ENCODE measurements at regions not wholly inside any gene's neighbourhood (a gene's known extent, or its start where the extent isn't known, plus 50 kb on each side); places are given as distances from the start of the nearest gene placed in this dataset.

GRCh38 chr3:76134166-76134565, 348.8 kb upstream of the ZNF717 start:
- H4K8ac ChIP-seq (ENCODE audit: extremely low read depth, insufficient read depth, low read length), result no peak overlapping the region
- no peaks in the 10 kb centered on the region for H3K27me3 ChIP-seq (replicated peaks in 1 of 4; ENCODE audit: control insufficient read depth in 3 of 4, extremely low read depth in 1 of 4, insufficient read depth in 3 of 4, low read length in 3 of 4)
- no peak for DNase-seq (ENCODE audit: low read depth in 1 of 2, low spot score in 2 of 2)
- H3K79me1 ChIP-seq (ENCODE audit: low read depth, low read length), result no peaks in the 10 kb centered on the region
- H3K4me3 ChIP-seq (ENCODE audit: extremely low read depth in 1 of 4, insufficient read depth in 2 of 4, low read depth in 3 of 4, low read length in 4 of 4), result no peak overlapping the region
- no peaks in the 10 kb centered on the region for H3K79me2 ChIP-seq (ENCODE audit: control insufficient read depth in 1 of 2, insufficient read depth in 2 of 2, low read length in 2 of 2)
- TF ChIP-seq SRF (IDR thresholded peaks at IDR 0.05; ENCODE audit: low read depth, low read length), result no peak
- no peak for TF ChIP-seq POU5F1 (IDR thresholded peaks at IDR 0.05; ENCODE audit: low read depth, low read length)
- TF ChIP-seq GABPA (IDR thresholded peaks at IDR 0.05; ENCODE audit: borderline replicate concordance, insufficient read depth, low read length), result no peak
- no peak for TF ChIP-seq RBBP5 (IDR thresholded peaks at IDR 0.05; ENCODE audit: borderline replicate concordance, low read depth, low read length)
- TF ChIP-seq YY1 (IDR thresholded peaks at IDR 0.05; ENCODE audit: low read depth, low read length), result no peak
- TF ChIP-seq TBP (IDR thresholded peaks at IDR 0.05; ENCODE audit: low read depth, low read length), result no peak
- TF ChIP-seq SAP30 (IDR thresholded peaks at IDR 0.05; ENCODE audit: insufficient read depth, insufficient replicate concordance, low read length), result no peak
- no peak for TF ChIP-seq KDM5A (IDR thresholded peaks at IDR 0.05; ENCODE audit: low read length)
- no peak for TF ChIP-seq CHD2 (IDR thresholded peaks at IDR 0.05; ENCODE audit: low read length)
- TF ChIP-seq JUND (IDR thresholded peaks at IDR 0.05; ENCODE audit: low read length), result no peak
- TF ChIP-seq ATF3 (IDR thresholded peaks at IDR 0.05; ENCODE audit: insufficient read depth, low read depth, low read length), result no peak
- H2BK12ac ChIP-seq (ENCODE audit: low read depth, low read length), result no peak overlapping the region
- no peak overlapping the region for H3K14ac ChIP-seq (ENCODE audit: insufficient read length)
- 83% methylated on average over 6 of the region's 6 CpGs; no CpG with 5 or more reads in 1 of the 2 experiments for WGBS, 2 experiments (ENCODE audit: extremely low coverage in 1 of 2, insufficient coverage in 1 of 2, insufficient read length in 1 of 2, insufficient replicate concordance in 2 of 2, low coverage in 1 of 2, low lambda C conversion rate in 2 of 2, missing lambda C conversion rate in 1 of 2)
- no peaks in the 10 kb centered on the region for H4K20me1 ChIP-seq (replicated peaks in 1 of 2; ENCODE audit: control insufficient read depth in 1 of 2, insufficient read depth in 2 of 2, low read length in 2 of 2)
- FAIRE-seq, result no peak
- H3K36me3 ChIP-seq (ENCODE audit: control insufficient read depth in 2 of 4, insufficient read depth in 4 of 4, low read length in 3 of 4), result no peaks in the 10 kb centered on the region
- H2BK120ac ChIP-seq (replicated peaks; ENCODE audit: low read depth, low read length), result no peak overlapping the region
- no peak overlapping the region for H3K18ac ChIP-seq (ENCODE audit: extremely low read depth, low read length)
- H3K4me2 ChIP-seq (ENCODE audit: insufficient read depth in 1 of 2, low read depth in 2 of 2, low read length in 2 of 2), result no peak overlapping the region
- H4K91ac ChIP-seq (replicated peaks; ENCODE audit: insufficient read length, low read length), result no peak overlapping the region
- no peak overlapping the region for H3K9ac ChIP-seq (replicated peaks in 1 of 4; ENCODE audit: extremely low read depth in 1 of 4, low read depth in 3 of 4, low read length in 3 of 4)
- no peak overlapping the region for H2BK5ac ChIP-seq (ENCODE audit: low read depth, low read length)
- no peaks in the 10 kb centered on the region for H3K9me3 ChIP-seq (ENCODE audit: insufficient read depth in 2 of 2, low read depth in 1 of 2, low read length in 1 of 2)
- H3K23ac ChIP-seq (ENCODE audit: insufficient read length), result no peak overlapping the region
- no peaks in the 10 kb centered on the region for H3K23me2 ChIP-seq (ENCODE audit: low read depth, low read length)
- no peak overlapping the region for H2AK5ac ChIP-seq (ENCODE audit: low read depth, low read length)
- no peak overlapping the region for H2AFZ ChIP-seq (ENCODE audit: low read length)
- no peak overlapping the region for H3K4ac ChIP-seq (replicated peaks; ENCODE audit: insufficient read length, low read depth, low read length)
- POLR2A ChIA-PET (ENCODE audit: partially characterized antibody), result no interaction called here
- CTCF ChIA-PET (ENCODE audit: partially characterized antibody), result no interaction called here
- H2BK15ac ChIP-seq (ENCODE audit: low read length), result no peak overlapping the region
- no peak overlapping the region for H2BK20ac ChIP-seq (ENCODE audit: low read length)
- H3K56ac ChIP-seq (replicated peaks; ENCODE audit: insufficient read length, low read depth, low read length), result no peak overlapping the region
- no peak overlapping the region for H4K5ac ChIP-seq (ENCODE audit: insufficient read length, low read depth, low read length)
- H3K27ac ChIP-seq (ENCODE audit: low read depth, low read length), result no peak overlapping the region
- peaks cover 0 to 3% (median 0%) of the 10 kb centered on the region in 4 experiments; a peak in 1 of 7 replicates for H3K4me1 ChIP-seq (replicated peaks in 1 of 4; ENCODE audit: control insufficient read depth in 3 of 4, insufficient read depth in 4 of 4, low read length in 3 of 4)

Measured in H1 (cell line).